ENCODE measurements at regions not wholly inside any gene's neighbourhood (a gene's known extent, or its start where the extent isn't known, plus 50 kb on each side); places are given as distances from the start of the nearest gene placed in this dataset.

DNA sequence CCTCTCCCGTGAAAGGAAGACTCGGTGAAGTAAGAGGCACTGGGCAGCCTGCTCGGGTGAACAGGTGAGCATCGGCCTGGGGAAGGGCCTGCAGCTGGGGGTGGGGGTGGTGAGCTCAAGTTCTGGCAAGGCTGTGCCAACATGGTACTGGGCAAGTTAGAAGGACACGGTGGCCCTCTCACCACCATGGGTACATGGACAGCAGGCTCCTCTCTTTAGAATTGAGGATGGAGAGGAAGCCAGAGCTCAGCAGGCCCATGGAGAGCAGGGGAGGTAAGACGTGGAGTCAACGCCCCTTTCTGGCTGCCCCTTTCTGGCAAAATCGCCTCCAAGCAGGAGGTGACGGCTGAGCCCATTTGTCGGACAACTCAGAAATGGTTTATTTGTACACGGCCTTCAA is 135.6 kb downstream of the ANKRD60 start:
- no peaks in the 10 kb centered on the region for H3K9me3 ChIP-seq (ENCODE audit: control extremely low read depth in 1 of 5, control insufficient read depth in 4 of 5, insufficient read depth in 2 of 5, low read depth in 1 of 5, low read length in 4 of 5)
- H3K27me3 ChIP-seq (replicated peaks in 2 of 5; ENCODE audit: control insufficient read depth in 4 of 5, insufficient read depth in 5 of 5, low read length in 4 of 5): peaks cover 0 to 7% (median 2%) of the 10 kb centered on the region in 5 experiments
- WGBS (ENCODE audit: insufficient coverage): 95% methylated on average over 10 of the region's 11 CpGs
- no peak for DNase-seq
- no peak overlapping the region for H3K4me3 ChIP-seq (ENCODE audit: control insufficient read depth in 1 of 7, extremely low read depth in 1 of 7, insufficient read depth in 4 of 7, low read depth in 2 of 7, low read length in 6 of 7)
- H3K4me1 ChIP-seq (ENCODE audit: control extremely low read depth in 1 of 4, control insufficient read depth in 4 of 4, insufficient read depth in 4 of 4, low read length in 3 of 4): no peaks in the 10 kb centered on the region
- ChIA-PET POLR2A (no interaction called here), CTCF (no interaction called here)
- H3K27ac ChIP-seq (ENCODE audit: insufficient read depth in 1 of 2, low read depth in 1 of 2, low read length in 2 of 2, poor library complexity in 1 of 2, severe bottlenecking in 2 of 2): no peak overlapping the region
- no peaks in the 10 kb centered on the region for H3K36me3 ChIP-seq (ENCODE audit: control insufficient read depth in 4 of 4, insufficient read depth in 4 of 4, low read length in 3 of 4)

- ChIA-PET CTCF (no interaction called here), POLR2A (no interaction called here)
- Histone ChIP-seq H3K4me3 (ENCODE audit: control insufficient read depth in 1 of 7, extremely low read depth in 1 of 7, insufficient read depth in 4 of 7, low read depth in 2 of 7, low read length in 6 of 7) (no peak overlapping the region), H3K27me3 (replicated peaks in 2 of 5; ENCODE audit: control insufficient read depth in 4 of 5, insufficient read depth in 5 of 5, low read length in 4 of 5) (peaks cover 0 to 4% (median 2%) of the 10 kb centered on the region in 5 experiments), H3K27ac (ENCODE audit: insufficient read depth in 1 of 2, low read depth in 1 of 2, low read length in 2 of 2, poor library complexity in 1 of 2, severe bottlenecking in 2 of 2) (no peak overlapping the region), H3K4me1 (ENCODE audit: control extremely low read depth in 1 of 4, control insufficient read depth in 4 of 4, insufficient read depth in 4 of 4, low read length in 3 of 4) (no peaks in the 10 kb centered on the region), H3K36me3 (ENCODE audit: control insufficient read depth in 4 of 4, insufficient read depth in 4 of 4, low read length in 3 of 4) (no peaks in the 10 kb centered on the region), H3K9me3 (ENCODE audit: control extremely low read depth in 1 of 5, control insufficient read depth in 4 of 5, insufficient read depth in 2 of 5, low read depth in 1 of 5, low read length in 4 of 5) (no peaks in the 10 kb centered on the region)
- WGBS (ENCODE audit: insufficient coverage): 100% methylated on average over 4 of the region's 4 CpGs
- no peak for DNase-seq
Measured at GRCh38 chr20:58092353-58092752, 136.1 kb downstream of the ANKRD60 start.

GRCh38 chr20:58091810-58092209 is 136.6 kb downstream of the ANKRD60 start:
- DNase-seq: no peak
- Histone ChIP-seq H3K27me3 (replicated peaks in 2 of 5; ENCODE audit: control insufficient read depth in 4 of 5, insufficient read depth in 5 of 5, low read length in 4 of 5) (peaks cover 0 to 4% (median 2%) of the 10 kb centered on the region in 5 experiments), H3K9me3 (ENCODE audit: control extremely low read depth in 1 of 5, control insufficient read depth in 4 of 5, insufficient read depth in 2 of 5, low read depth in 1 of 5, low read length in 4 of 5) (no peaks in the 10 kb centered on the region), H3K4me3 (ENCODE audit: control insufficient read depth in 1 of 7, extremely low read depth in 1 of 7, insufficient read depth in 4 of 7, low read depth in 2 of 7, low read length in 6 of 7) (no peak overlapping the region), H3K4me1 (ENCODE audit: control extremely low read depth in 1 of 4, control insufficient read depth in 4 of 4, insufficient read depth in 4 of 4, low read length in 3 of 4) (no peaks in the 10 kb centered on the region), H3K27ac (ENCODE audit: insufficient read depth in 1 of 2, low read depth in 1 of 2, low read length in 2 of 2, poor library complexity in 1 of 2, severe bottlenecking in 2 of 2) (no peak overlapping the region), H3K36me3 (ENCODE audit: control insufficient read depth in 4 of 4, insufficient read depth in 4 of 4, low read length in 3 of 4) (no peaks in the 10 kb centered on the region)
- ChIA-PET POLR2A (no interaction called here), CTCF (interaction anchor here (0.7 kb wide), 1 partner anchor 373 kb away, joined by 3 read pairs; no protein-coding TSS in a partner anchor)
- 94% methylated on average over 8 of the region's 8 CpGs for WGBS (ENCODE audit: insufficient coverage)

GRCh38 chr20:58090161-58090560 is 138.3 kb downstream of the ANKRD60 start:
- no peaks in the 10 kb centered on the region for H3K9me3 ChIP-seq (ENCODE audit: control extremely low read depth in 1 of 5, control insufficient read depth in 4 of 5, insufficient read depth in 2 of 5, low read depth in 1 of 5, low read length in 4 of 5)
- ChIA-PET POLR2A (no interaction called here), CTCF (interaction anchor here (0.6 kb wide), 1 partner anchor 438 kb away, joined by 3 read pairs; no protein-coding TSS in a partner anchor)
- H3K27me3 ChIP-seq (replicated peaks in 2 of 5; ENCODE audit: control insufficient read depth in 4 of 5, insufficient read depth in 5 of 5, low read length in 4 of 5): peaks cover 0 to 4% (median 2%) of the 10 kb centered on the region in 5 experiments
- H3K4me1 ChIP-seq (ENCODE audit: control extremely low read depth in 1 of 4, control insufficient read depth in 4 of 4, insufficient read depth in 4 of 4, low read length in 3 of 4): no peaks in the 10 kb centered on the region
- H3K4me3 ChIP-seq (ENCODE audit: control insufficient read depth in 1 of 7, extremely low read depth in 1 of 7, insufficient read depth in 4 of 7, low read depth in 2 of 7, low read length in 6 of 7): no peak overlapping the region
- no peak overlapping the region for H3K27ac ChIP-seq (ENCODE audit: insufficient read depth in 1 of 2, low read depth in 1 of 2, low read length in 2 of 2, poor library complexity in 1 of 2, severe bottlenecking in 2 of 2)
- no peaks in the 10 kb centered on the region for H3K36me3 ChIP-seq (ENCODE audit: control insufficient read depth in 4 of 4, insufficient read depth in 4 of 4, low read length in 3 of 4)
- 100% methylated on average over 3 of the region's 3 CpGs for WGBS (ENCODE audit: insufficient coverage)
- DNase-seq: no peak

- H3K27ac ChIP-seq (ENCODE audit: insufficient read depth in 1 of 2, low read depth in 1 of 2, low read length in 2 of 2, poor library complexity in 1 of 2, severe bottlenecking in 2 of 2): no peak overlapping the region
- ChIA-PET POLR2A (no interaction called here), CTCF (interaction anchor here (1.0 to 3.4 kb wide), 9 partner anchors 13 to 574 kb away, joined by 3 to 24 read pairs (median 12); no protein-coding TSS in a partner anchor)
- no peak for DNase-seq
- no peaks in the 10 kb centered on the region for H3K36me3 ChIP-seq (ENCODE audit: control insufficient read depth in 4 of 4, insufficient read depth in 4 of 4, low read length in 3 of 4)
- H3K27me3 ChIP-seq (replicated peaks in 2 of 5; ENCODE audit: control insufficient read depth in 4 of 5, insufficient read depth in 5 of 5, low read length in 4 of 5): peaks cover 0 to 4% (median 0%) of the 10 kb centered on the region in 5 experiments
- H3K9me3 ChIP-seq (ENCODE audit: control extremely low read depth in 1 of 5, control insufficient read depth in 4 of 5, insufficient read depth in 2 of 5, low read depth in 1 of 5, low read length in 4 of 5): no peaks in the 10 kb centered on the region
- no peak overlapping the region for H3K4me3 ChIP-seq (ENCODE audit: control insufficient read depth in 1 of 7, extremely low read depth in 1 of 7, insufficient read depth in 4 of 7, low read depth in 2 of 7, low read length in 6 of 7)
- 97% methylated on average over 5 of the region's 7 CpGs for WGBS (ENCODE audit: insufficient coverage)
- no peaks in the 10 kb centered on the region for H3K4me1 ChIP-seq (ENCODE audit: control extremely low read depth in 1 of 4, control insufficient read depth in 4 of 4, insufficient read depth in 4 of 4, low read length in 3 of 4)
Measured at GRCh38 chr20:58088625-58089024, 139.8 kb downstream of the ANKRD60 start.

DNA sequence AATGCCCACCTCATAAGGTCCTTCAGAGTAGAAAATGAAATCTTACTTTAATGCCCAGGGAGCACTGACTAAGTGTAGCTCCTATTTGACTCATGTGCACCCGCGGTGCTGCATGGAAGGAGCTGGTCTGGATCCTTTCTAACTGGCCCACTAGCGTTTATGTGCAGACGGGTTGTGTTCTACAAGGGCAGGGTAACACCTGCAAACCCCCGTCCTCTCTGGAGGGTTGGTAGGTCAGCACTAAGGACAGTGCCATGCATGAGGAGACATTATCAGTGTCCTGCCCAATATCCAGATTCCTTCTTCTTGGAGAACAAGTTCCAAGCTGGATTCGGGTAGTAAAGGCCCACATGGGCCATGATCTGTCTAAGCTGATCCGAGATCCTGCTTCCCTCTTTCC is 140.3 kb downstream of the ANKRD60 start:
- H3K36me3 ChIP-seq (ENCODE audit: control insufficient read depth in 4 of 4, insufficient read depth in 4 of 4, low read length in 3 of 4): no peaks in the 10 kb centered on the region
- ChIA-PET POLR2A (no interaction called here), CTCF (interaction anchor here (1.0 to 3.4 kb wide), 12 partner anchors 13 to 573 kb away, joined by 3 to 24 read pairs (median 8); no protein-coding TSS in a partner anchor)
- H3K4me1 ChIP-seq (ENCODE audit: control extremely low read depth in 1 of 4, control insufficient read depth in 4 of 4, insufficient read depth in 4 of 4, low read length in 3 of 4): no peaks in the 10 kb centered on the region
- DNase-seq: no peak
- H3K4me3 ChIP-seq (ENCODE audit: control insufficient read depth in 1 of 7, extremely low read depth in 1 of 7, insufficient read depth in 4 of 7, low read depth in 2 of 7, low read length in 6 of 7): no peak overlapping the region
- WGBS (ENCODE audit: insufficient coverage): 91% methylated on average over 6 of the region's 7 CpGs
- H3K27ac ChIP-seq (ENCODE audit: insufficient read depth in 1 of 2, low read depth in 1 of 2, low read length in 2 of 2, poor library complexity in 1 of 2, severe bottlenecking in 2 of 2): no peak overlapping the region
- H3K9me3 ChIP-seq (ENCODE audit: control extremely low read depth in 1 of 5, control insufficient read depth in 4 of 5, insufficient read depth in 2 of 5, low read depth in 1 of 5, low read length in 4 of 5): no peaks in the 10 kb centered on the region
- peaks cover 0 to 4% (median 0%) of the 10 kb centered on the region in 5 experiments for H3K27me3 ChIP-seq (replicated peaks in 2 of 5; ENCODE audit: control insufficient read depth in 4 of 5, insufficient read depth in 5 of 5, low read length in 4 of 5)

DNA sequence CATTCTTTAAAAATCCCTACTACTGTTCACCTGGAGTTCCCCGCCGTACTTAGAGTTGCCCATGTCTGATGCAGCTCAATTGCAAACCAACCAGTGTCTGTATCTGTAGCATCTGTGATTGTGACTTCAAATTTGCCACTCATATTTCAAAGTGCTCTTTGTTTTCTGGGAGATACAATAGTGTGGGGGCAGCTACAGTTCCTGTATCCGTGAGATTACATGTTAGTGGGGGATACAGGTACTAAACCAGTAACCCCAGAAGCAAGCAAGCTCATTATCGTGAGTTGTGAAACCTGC is 140.9 kb downstream of the ANKRD60 start:
- no peak overlapping the region for H3K4me3 ChIP-seq (ENCODE audit: control insufficient read depth in 1 of 7, extremely low read depth in 1 of 7, insufficient read depth in 4 of 7, low read depth in 2 of 7, low read length in 6 of 7)
- CTCF ChIA-PET: interaction anchor here (0.7 to 3.4 kb wide), 16 partner anchors 8 to 497 kb away, joined by 3 to 24 read pairs (median 4); no protein-coding TSS in a partner anchor
- POLR2A ChIA-PET: no interaction called here

More for the DNA sequence above, 140.9 kb downstream of the ANKRD60 start:
- DNase-seq: no peak
- Histone ChIP-seq H3K9me3 (ENCODE audit: control extremely low read depth in 1 of 5, control insufficient read depth in 4 of 5, insufficient read depth in 2 of 5, low read depth in 1 of 5, low read length in 4 of 5) (no peaks in the 10 kb centered on the region), H3K27ac (ENCODE audit: insufficient read depth in 1 of 2, low read depth in 1 of 2, low read length in 2 of 2, poor library complexity in 1 of 2, severe bottlenecking in 2 of 2) (no peak overlapping the region), H3K36me3 (ENCODE audit: control insufficient read depth in 4 of 4, insufficient read depth in 4 of 4, low read length in 3 of 4) (no peaks in the 10 kb centered on the region), H3K27me3 (replicated peaks in 2 of 5; ENCODE audit: control insufficient read depth in 4 of 5, insufficient read depth in 5 of 5, low read length in 4 of 5) (peaks cover 0 to 4% (median 0%) of the 10 kb centered on the region in 5 experiments), H3K4me1 (ENCODE audit: control extremely low read depth in 1 of 4, control insufficient read depth in 4 of 4, insufficient read depth in 4 of 4, low read length in 3 of 4) (no peaks in the 10 kb centered on the region)
- WGBS (ENCODE audit: insufficient coverage): 84% methylated on average over 4 of the region's 4 CpGs

Measured in common myeloid progenitor, CD34-positive (primary cell).